ENCODE measurements at regions not wholly inside any gene's neighbourhood (a gene's known extent, or its start where the extent isn't known, plus 50 kb on each side); places are given as distances from the start of the nearest gene placed in this dataset.

DNA sequence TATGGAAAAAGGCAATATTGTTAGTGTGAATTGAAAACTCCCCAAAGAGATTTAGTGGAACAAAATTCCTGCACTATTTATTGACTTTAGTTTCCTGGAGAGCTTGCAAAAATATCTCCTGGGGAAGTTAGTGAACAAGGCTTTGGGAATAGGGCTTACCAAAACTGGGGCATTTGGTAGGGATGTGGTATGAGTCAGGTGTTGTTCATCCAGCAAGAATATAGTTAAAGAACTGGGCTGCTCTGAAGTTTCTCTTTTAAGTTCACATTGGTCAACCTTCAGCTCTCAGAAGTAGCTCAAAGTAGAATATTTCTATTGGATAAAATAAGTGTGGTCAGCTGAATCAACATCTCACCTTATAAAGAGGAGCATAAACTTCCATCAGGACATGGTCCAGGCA lies 185.0 kb downstream of the CPE start:
- no peak for TF ChIP-seq POLR2AphosphoS5 (IDR thresholded peaks at IDR 0.05; ENCODE audit: low read depth, low read length)
- no peak for TF ChIP-seq JUND (IDR thresholded peaks at IDR 0.05)
- TF ChIP-seq ZFX (IDR thresholded peaks at IDR 0.05): no peak
- TF ChIP-seq, protein P1, sequence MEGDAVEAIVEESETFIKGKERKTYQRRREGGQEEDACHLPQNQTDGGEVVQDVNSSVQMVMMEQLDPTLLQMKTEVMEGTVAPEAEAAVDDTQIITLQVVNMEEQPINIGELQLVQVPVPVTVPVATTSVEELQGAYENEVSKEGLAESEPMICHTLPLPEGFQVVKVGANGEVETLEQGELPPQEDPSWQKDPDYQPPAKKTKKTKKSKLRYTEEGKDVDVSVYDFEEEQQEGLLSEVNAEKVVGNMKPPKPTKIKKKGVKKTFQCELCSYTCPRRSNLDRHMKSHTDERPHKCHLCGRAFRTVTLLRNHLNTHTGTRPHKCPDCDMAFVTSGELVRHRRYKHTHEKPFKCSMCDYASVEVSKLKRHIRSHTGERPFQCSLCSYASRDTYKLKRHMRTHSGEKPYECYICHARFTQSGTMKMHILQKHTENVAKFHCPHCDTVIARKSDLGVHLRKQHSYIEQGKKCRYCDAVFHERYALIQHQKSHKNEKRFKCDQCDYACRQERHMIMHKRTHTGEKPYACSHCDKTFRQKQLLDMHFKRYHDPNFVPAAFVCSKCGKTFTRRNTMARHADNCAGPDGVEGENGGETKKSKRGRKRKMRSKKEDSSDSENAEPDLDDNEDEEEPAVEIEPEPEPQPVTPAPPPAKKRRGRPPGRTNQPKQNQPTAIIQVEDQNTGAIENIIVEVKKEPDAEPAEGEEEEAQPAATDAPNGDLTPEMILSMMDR (IDR thresholded peaks at IDR 0.05 in 2 of 3, conservative IDR thresholded peaks at IDR 0.05 in 1 of 3; ENCODE audit: borderline replicate concordance in 1 of 3, insufficient read depth in 1 of 3, low read depth in 2 of 3, low read length in 2 of 3): no peak
- TF ChIP-seq POLR2A (IDR thresholded peaks at IDR 0.05; ENCODE audit: borderline replicate concordance, extremely low read depth, insufficient read depth, insufficient read length): no peak
- TF ChIP-seq CEBPB (IDR thresholded peaks at IDR 0.05; ENCODE audit: low read depth): no peak
- TF ChIP-seq, protein P2, sequence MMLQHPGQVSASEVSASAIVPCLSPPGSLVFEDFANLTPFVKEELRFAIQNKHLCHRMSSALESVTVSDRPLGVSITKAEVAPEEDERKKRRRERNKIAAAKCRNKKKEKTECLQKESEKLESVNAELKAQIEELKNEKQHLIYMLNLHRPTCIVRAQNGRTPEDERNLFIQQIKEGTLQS (IDR thresholded peaks at IDR 0.05): no peak
- TF ChIP-seq EZH2 (IDR thresholded peaks at IDR 0.05): no peak
- TF ChIP-seq TCF7L2 (IDR thresholded peaks at IDR 0.05; ENCODE audit: borderline replicate concordance, extremely low read depth, insufficient read depth, insufficient read length): no peak
- TF ChIP-seq, protein P3, sequence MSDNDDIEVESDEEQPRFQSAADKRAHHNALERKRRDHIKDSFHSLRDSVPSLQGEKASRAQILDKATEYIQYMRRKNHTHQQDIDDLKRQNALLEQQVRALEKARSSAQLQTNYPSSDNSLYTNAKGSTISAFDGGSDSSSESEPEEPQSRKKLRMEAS (IDR thresholded peaks at IDR 0.05): no peak
- TF ChIP-seq EZH2phosphoT487 (IDR thresholded peaks at IDR 0.05; ENCODE audit: borderline replicate concordance): no peak
- TF ChIP-seq ELF1 (IDR thresholded peaks at IDR 0.05; ENCODE audit: borderline replicate concordance, low read depth): no peak
- TF ChIP-seq SRF (IDR thresholded peaks at IDR 0.05; ENCODE audit: low read depth): no peak
- TF ChIP-seq ZNF274 (IDR thresholded peaks at IDR 0.05; ENCODE audit: low read depth, low read length): no peak
